ENCODE measurements at regions not wholly inside any gene's neighbourhood (a gene's known extent, or its start where the extent isn't known, plus 50 kb on each side); places are given as distances from the start of the nearest gene placed in this dataset.

- FAIRE-seq: no peak
- Histone ChIP-seq H3K4me2 (ENCODE audit: control insufficient read depth, insufficient read depth) (no peak overlapping the region), H3K9me3 (replicated peaks; ENCODE audit: control insufficient read depth, insufficient read depth, low read length) (no peaks in the 10 kb centered on the region), H3K4me1 (ENCODE audit: control insufficient read depth, insufficient read depth, low read length) (no peaks in the 10 kb centered on the region), H3K79me2 (ENCODE audit: control insufficient read depth, insufficient read depth, low read length) (no peaks in the 10 kb centered on the region), H3K27me3 (replicated peaks in 1 of 2; ENCODE audit: control insufficient read depth in 2 of 2, insufficient read depth in 2 of 2, low read length in 1 of 2) (no peaks in the 10 kb centered on the region), H3K4me3 (no peak overlapping the region), H3K36me3 (ENCODE audit: control insufficient read depth in 2 of 2, insufficient read depth in 2 of 2, low read length in 1 of 2) (no peaks in the 10 kb centered on the region), H2AFZ (ENCODE audit: control insufficient read depth, low read depth, low read length) (no peak overlapping the region), H4K20me1 (ENCODE audit: control insufficient read depth, insufficient read depth) (no peaks in the 10 kb centered on the region), H3K9ac (ENCODE audit: control insufficient read depth, insufficient read depth, low read length) (no peak overlapping the region), H3K27ac (ENCODE audit: control insufficient read depth, insufficient read depth) (no peak overlapping the region)
- no peak for ATAC-seq
- intact Hi-C loops (cut with micrococcal nuclease; ENCODE audit: unreplicated experiment): no loop called here
- TF ChIP-seq ZBTB40 (IDR thresholded peaks at IDR 0.05; ENCODE audit: borderline replicate concordance) (no peak), WRNIP1 (IDR thresholded peaks at IDR 0.05; ENCODE audit: borderline replicate concordance, low read depth, low read length) (no peak)
- BruUV-seq (replicated peaks): no TSS peak
- SMC1A ChIA-PET (ENCODE audit: uncharacterized antibody, unreplicated experiment): no interaction called here
- CTCF ChIA-PET: no interaction called here
- RAD21 ChIA-PET (ENCODE audit: unreplicated experiment): no interaction called here
- WGBS (ENCODE audit: insufficient coverage, insufficient replicate concordance, low lambda C conversion rate, missing lambda C conversion rate): 32% methylated on average over 5 of the region's 5 CpGs
- POLR2A ChIA-PET: no interaction called here
- DNase-seq (ENCODE audit: low read depth, low spot score): no peak
- in situ Hi-C loops (cut with MboI): no loop called here
Measured at GRCh38 chr5:15220642-15221173, 279.3 kb upstream of the FBXL7 start.

GRCh38 chr5:15215056-15215455 lies 284.9 kb upstream of the FBXL7 start:
- CTCF ChIA-PET: no interaction called here
- FAIRE-seq: no peak
- no peak for ATAC-seq

More at GRCh38 chr5:15215056-15215455, 284.9 kb upstream of the FBXL7 start:
- Histone ChIP-seq H3K9ac (ENCODE audit: control insufficient read depth, insufficient read depth, low read length) (no peak overlapping the region), H3K4me2 (ENCODE audit: control insufficient read depth, insufficient read depth) (no peak overlapping the region), H3K36me3 (ENCODE audit: control insufficient read depth in 2 of 2, insufficient read depth in 2 of 2, low read length in 1 of 2) (no peaks in the 10 kb centered on the region), H2AFZ (ENCODE audit: control insufficient read depth, low read depth, low read length) (no peak overlapping the region), H4K20me1 (ENCODE audit: control insufficient read depth, insufficient read depth) (no peaks in the 10 kb centered on the region), H3K4me3 (no peak overlapping the region), H3K79me2 (ENCODE audit: control insufficient read depth, insufficient read depth, low read length) (no peaks in the 10 kb centered on the region), H3K9me3 (replicated peaks; ENCODE audit: control insufficient read depth, insufficient read depth, low read length) (no peaks in the 10 kb centered on the region), H3K27me3 (replicated peaks in 1 of 2; ENCODE audit: control insufficient read depth in 2 of 2, insufficient read depth in 2 of 2, low read length in 1 of 2) (no peaks in the 10 kb centered on the region), H3K27ac (ENCODE audit: control insufficient read depth, insufficient read depth) (no peak overlapping the region), H3K4me1 (ENCODE audit: control insufficient read depth, insufficient read depth, low read length) (no peaks in the 10 kb centered on the region)
- in situ Hi-C loops (cut with MboI) (no loop called here), intact Hi-C loops (cut with micrococcal nuclease; ENCODE audit: unreplicated experiment) (no loop called here)
- BruUV-seq (replicated peaks): no TSS peak
- POLR2A ChIA-PET: no interaction called here
- RAD21 ChIA-PET (ENCODE audit: unreplicated experiment): no interaction called here
- SMC1A ChIA-PET (ENCODE audit: uncharacterized antibody, unreplicated experiment): no interaction called here
- no peak for TF ChIP-seq ZNF622 (IDR thresholded peaks at IDR 0.05)
- no peak for TF ChIP-seq MEF2A (IDR thresholded peaks at IDR 0.05; ENCODE audit: insufficient read depth, low read depth, low read length)
- TF ChIP-seq SUZ12 (IDR thresholded peaks at IDR 0.05; ENCODE audit: unreplicated experiment): no peak
- TF ChIP-seq YY1 (IDR thresholded peaks at IDR 0.05; ENCODE audit: low read depth, low read length): no peak
- TF ChIP-seq GABPA (IDR thresholded peaks at IDR 0.05; ENCODE audit: low read depth): no peak
- TF ChIP-seq NFIC (IDR thresholded peaks at IDR 0.05; ENCODE audit: low read depth, low read length): no peak
- TF ChIP-seq NR2C2 (IDR thresholded peaks at IDR 0.05; ENCODE audit: borderline replicate concordance, control insufficient read depth, insufficient read length, low read depth): no peak
- TF ChIP-seq USF1 (IDR thresholded peaks at IDR 0.05; ENCODE audit: borderline replicate concordance, extremely low read length, insufficient read depth, low read depth, low read length): no peak
- no peak for TF ChIP-seq RB1 (IDR thresholded peaks at IDR 0.05; ENCODE audit: borderline replicate concordance)
- no peak for TF ChIP-seq MYB (IDR thresholded peaks at IDR 0.05; ENCODE audit: borderline replicate concordance, low read depth, low read length)
- 21% methylated on average over 2 of the region's 2 CpGs for WGBS (ENCODE audit: insufficient coverage, insufficient replicate concordance, low lambda C conversion rate, missing lambda C conversion rate)
- no peak for DNase-seq (ENCODE audit: low read depth, low spot score)
